SK-N-SH (cell line): ENCODE measurements at regions not wholly inside any gene's neighbourhood (a gene's known extent, or its start where the extent isn't known, plus 50 kb on each side); places are given as distances from the start of the nearest gene placed in this dataset.
A peak's percentile ranks its signal among the peaks of the same experiment; 100 is the strongest.

Experiments
- CTCF ChIA-PET: fragments of 300-600, 350-600 bp; formaldehyde crosslinking; extraction: SDS; loops from one replicate; lab custom pipeline; 2021; lab: Yijun Ruan, JAX
- POLR2A ChIA-PET: fragments of 350-600 bp; sonication (Branson Sonifier 250); formaldehyde crosslinking; extraction: SDS; loops from one replicate; lab custom pipeline; 2020; ENCODE audit warnings: antibody characterized with exemption, inconsistent platforms; lab: Yijun Ruan, JAX
- DNase-seq: peaks from one replicate; pipeline ENCODE4 v3.0.0; 2012
- H2AFZ ChIP-seq: fragments of 200-600 bp; sonication (generic); 2 replicates; pipeline ENCODE4 v1.8.1; 2016; ENCODE audit warnings: antibody characterized with exemption, mild to moderate bottlenecking, low read depth
- H3F3A ChIP-seq: fragments of 200-600 bp; sonication (generic); replicated peaks from 2 replicates; pipeline ENCODE3; 2016; ENCODE audit warnings: antibody characterized with exemption, mild to moderate bottlenecking; ENCODE audit not compliant: insufficient read depth
- H3K27ac ChIP-seq, 2 experiments: fragments of 200-500 bp in 1 of 2; fragments of 200-600 bp in 1 of 2; sonication (Bioruptor generic) in 1 of 2; sonication (generic), shearing (Covaris generic) in 1 of 2; 2 replicates each; pipeline versions ENCODE4 v1.5.1 to v1.6.1; 2014 to 2016; ENCODE audit warnings: low read depth in 2 of 2, inconsistent platforms in 1 of 2, low read length in 1 of 2, mild to moderate bottlenecking in 1 of 2, mixed read lengths in 1 of 2
- H3K27me3 ChIP-seq: fragments of 200-600 bp; sonication (generic), shearing (Covaris generic); 2 replicates; pipeline ENCODE4 v1.6.1; 2016; ENCODE audit warnings: mixed run types; ENCODE audit not compliant: insufficient read depth
- H3K36me3 ChIP-seq, 2 experiments: fragments of 200-500 bp in 1 of 2; fragments of 200-600 bp in 1 of 2; sonication (Bioruptor generic) in 1 of 2; sonication (generic) in 1 of 2; replicated peaks in 1 of 2; 2 replicates each; pipeline versions ENCODE3 to v1.5.1; 2014 to 2016; ENCODE audit warnings: low read length in 1 of 2, mild to moderate bottlenecking in 1 of 2; ENCODE audit not compliant: insufficient read depth in 2 of 2, control insufficient read depth in 1 of 2
- H3K4me1 ChIP-seq, 2 experiments: fragments of 200-500 bp in 1 of 2; fragments of 200-600 bp in 1 of 2; sonication (Bioruptor generic) in 1 of 2; sonication (generic), shearing (Covaris generic) in 1 of 2; 2 replicates each; pipeline versions ENCODE4 v1.5.1 to v1.6.1; 2014 to 2016; ENCODE audit warnings: low read depth in 1 of 2, low read length in 1 of 2, mixed run types in 1 of 2; ENCODE audit not compliant: insufficient read depth in 2 of 2, control insufficient read depth in 1 of 2
- H3K4me2 ChIP-seq: fragments of 200-600 bp; sonication (generic), shearing (Covaris generic); 2 replicates; pipeline ENCODE4 v1.6.1; 2017; ENCODE audit warnings: mixed run types
- H3K4me3 ChIP-seq, 2 experiments: fragments of 200-500 bp in 1 of 2; fragments of 200-600 bp in 1 of 2; sonication (Bioruptor generic) in 1 of 2; sonication (generic), shearing (Covaris generic) in 1 of 2; 2 replicates each; pipeline versions ENCODE4 v1.5.1 to v1.8.1; 2014 to 2016; ENCODE audit warnings: low read depth in 2 of 2, inconsistent platforms in 1 of 2, low read length in 1 of 2, mild to moderate bottlenecking in 1 of 2, mixed read lengths in 1 of 2, moderate library complexity in 1 of 2
- H3K79me2 ChIP-seq: fragments of 200-600 bp; sonication (generic); 2 replicates; pipeline ENCODE4 v1.8.1; 2017; ENCODE audit warnings: mild to moderate bottlenecking; ENCODE audit not compliant: insufficient read depth
- H3K9ac ChIP-seq: fragments of 200-600 bp; sonication (generic); 2 replicates; pipeline ENCODE4 v1.6.1; 2017; ENCODE audit warnings: mixed run types
- H3K9me2 ChIP-seq: fragments of 200-600 bp; sonication (generic); 2 replicates; pipeline ENCODE4 v1.6.1; 2017; ENCODE audit warnings: mixed run types
- H3K9me3 ChIP-seq: fragments of 200-600 bp; sonication (generic); 2 replicates; pipeline ENCODE4 v1.6.1; 2017; ENCODE audit warnings: mixed run types, mild to moderate bottlenecking, moderate library complexity
- H4K20me1 ChIP-seq: fragments of 200-600 bp; sonication (generic); 2 replicates; pipeline ENCODE4 v1.6.1; 2017; ENCODE audit warnings: mild to moderate bottlenecking, mixed run types; ENCODE audit not compliant: insufficient read depth
- CHD2 ChIP-seq: fragments of 150-350 bp; IDR thresholded peaks from 2 replicates; pipeline ENCODE4 v1.6.1; 2018; ENCODE audit warnings: low read length; ENCODE audit not compliant: partially characterized antibody
- ELF1 ChIP-seq: IDR thresholded peaks from 2 replicates; pipeline ENCODE4 v1.4.0; 2012
- EP300 ChIP-seq, 2 experiments: IDR thresholded peaks; 2 replicates each; pipeline versions ENCODE4 v1.4.0 to v1.6.1; 2012; ENCODE audit warnings: borderline replicate concordance in 1 of 2, low read depth in 1 of 2, low read length in 1 of 2
- EZH2phosphoT487 ChIP-seq: fragments of 200-600 bp; sonication (generic); IDR thresholded peaks from 2 replicates; pipeline ENCODE4 v1.6.1; 2017; ENCODE audit warnings: low read depth, mixed run types, mild to moderate bottlenecking, antibody characterized with exemption, moderate library complexity, borderline replicate concordance
- FOSL2 ChIP-seq: IDR thresholded peaks from 2 replicates; pipeline ENCODE4 v1.4.0; 2012; ENCODE audit warnings: low read depth, mild to moderate bottlenecking, moderate library complexity, borderline replicate concordance
- FOXM1 ChIP-seq: IDR thresholded peaks from 2 replicates; pipeline ENCODE4 v1.4.0; 2012; ENCODE audit warnings: low read depth, mild to moderate bottlenecking
- JUND ChIP-seq: IDR thresholded peaks from 2 replicates; pipeline ENCODE4 v1.4.0; 2012
- MEF2A ChIP-seq: IDR thresholded peaks from 2 replicates; pipeline ENCODE4 v1.4.0; 2012; ENCODE audit warnings: low read depth, borderline replicate concordance
- NFIC ChIP-seq: IDR thresholded peaks from 2 replicates; pipeline ENCODE4 v1.4.0; 2012; ENCODE audit warnings: borderline replicate concordance
- POLR2AphosphoS5 ChIP-seq: IDR thresholded peaks from 2 replicates; pipeline ENCODE4 v1.6.1; 2012; ENCODE audit warnings: low read depth, low read length
- RXRA ChIP-seq: IDR thresholded peaks from 2 replicates; pipeline ENCODE4 v1.4.0; 2012; ENCODE audit warnings: low read depth, mild to moderate bottlenecking, borderline replicate concordance
- SIN3A ChIP-seq: IDR thresholded peaks from 2 replicates; pipeline ENCODE4 v1.6.1; 2012; ENCODE audit warnings: low read depth, mild to moderate bottlenecking, low read length, moderate library complexity, borderline replicate concordance
- TAF1 ChIP-seq: IDR thresholded peaks from 2 replicates; pipeline ENCODE4 v1.6.1; 2012; ENCODE audit warnings: low read depth, mild to moderate bottlenecking, low read length, moderate library complexity, borderline replicate concordance
- TCF12 ChIP-seq: IDR thresholded peaks from 2 replicates; pipeline ENCODE4 v1.4.0; 2012
- YY1 ChIP-seq: IDR thresholded peaks from 2 replicates; pipeline ENCODE4 v1.4.0; 2012; ENCODE audit warnings: low read depth, mild to moderate bottlenecking
- WGBS: methylation state at CpG from one replicate; pipeline ENCODE4 v1.1.6; 2017; ENCODE audit warnings: low lambda C conversion rate; 5-methylcytosine and 5-hydroxymethylcytosine counted together
- TF ChIP-seq, protein P1 (sequence below): fragments of 150-350 bp; IDR thresholded peaks from 2 replicates; pipeline ENCODE4 v1.6.1; 2016; ENCODE audit warnings: mild to moderate bottlenecking, low read depth, low read length
- TF ChIP-seq, protein P2 (sequence below): IDR thresholded peaks from 2 replicates; pipeline ENCODE4 v1.6.1; 2012; ENCODE audit warnings: mild to moderate bottlenecking, low read depth, low read length, moderate library complexity
- TF ChIP-seq, protein P3 (sequence below): IDR thresholded peaks from 2 replicates; pipeline ENCODE4 v1.4.0; 2012; ENCODE audit warnings: low read depth
- TF ChIP-seq, protein P4 (sequence below): IDR thresholded peaks from 2 replicates; pipeline ENCODE4 v1.4.0; 2012; ENCODE audit warnings: low read depth, borderline replicate concordance
- TF ChIP-seq, protein P5 (sequence below): fragments of 200-600 bp; sonication (generic); IDR thresholded peaks from 2 replicates; pipeline ENCODE4 v1.6.1; 2017; ENCODE audit warnings: antibody characterized with exemption, mild to moderate bottlenecking, moderate library complexity
- TF ChIP-seq, protein P6 (sequence below): IDR thresholded peaks from 2 replicates; pipeline ENCODE4; 2012
- TF ChIP-seq, protein P7 (sequence below): fragments of 150-350 bp; IDR thresholded peaks from 2 replicates; pipeline ENCODE4 v1.6.1; 2017; ENCODE audit warnings: antibody characterized with exemption, low read length, low read depth, borderline replicate concordance

DNA sequence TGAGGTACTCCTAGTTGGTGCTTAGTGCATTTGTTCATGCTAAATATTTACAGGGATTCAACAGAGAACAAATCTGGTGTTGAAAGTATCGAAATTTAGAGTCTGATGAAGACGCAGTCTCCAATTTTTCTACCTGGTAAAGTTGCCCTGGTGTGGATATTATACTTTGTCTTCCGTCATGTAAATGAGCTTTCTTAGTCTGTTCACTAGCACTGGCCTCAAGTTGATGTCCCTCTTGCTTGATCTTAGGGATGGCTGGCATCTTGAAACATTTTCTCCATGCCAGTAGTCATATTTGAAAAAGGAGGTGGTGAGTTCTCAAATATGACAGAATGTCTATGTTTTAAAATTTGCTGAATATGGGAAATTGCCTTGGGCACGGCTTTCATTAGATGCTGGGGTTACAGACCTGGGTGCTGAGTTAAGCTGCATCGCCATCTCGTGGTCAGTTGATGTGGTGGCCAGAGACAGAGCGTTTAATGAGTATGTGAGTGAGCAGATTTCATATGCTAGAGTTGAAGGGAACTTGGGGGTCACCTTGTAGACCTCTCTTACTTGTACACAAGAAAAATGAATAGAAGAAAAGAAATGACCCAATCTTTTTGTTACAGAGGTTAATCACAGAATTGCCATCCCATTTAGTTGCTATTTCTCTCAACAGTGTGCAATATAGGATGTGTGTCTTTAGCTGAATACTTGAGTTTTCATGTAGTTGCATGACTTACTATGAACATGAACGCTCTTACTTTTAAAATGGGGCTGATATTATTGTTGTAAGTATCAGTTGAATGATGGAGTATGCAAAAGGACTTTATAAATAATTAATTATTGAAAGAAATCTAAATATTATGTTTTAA is 172.8 kb upstream of the DCN start:
- Histone ChIP-seq H3K4me2 (no peak overlapping the region), H3K36me3 (no peaks in the 10 kb centered on the region), H3K27me3 (no peaks in the 10 kb centered on the region), H3K27ac (no peak overlapping the region), H3K9ac (no peak overlapping the region), H3K79me2 (no peaks in the 10 kb centered on the region), H3K4me1 (no peaks in the 10 kb centered on the region), H3F3A (no peaks in the 10 kb centered on the region), H3K4me3 (no peak overlapping the region), H2AFZ (no peak overlapping the region), H3K9me3 (no peaks in the 10 kb centered on the region), H3K9me2 (no peaks in the 10 kb centered on the region), H4K20me1 (no peaks in the 10 kb centered on the region)
- CTCF ChIA-PET = interaction anchor here (0.6 to 4.6 kb wide), 51 partner anchors 11 to 1978 kb away, joined by 3 to 61 read pairs (median 4); partner anchors contain the start of genes DCN and LUM
- POLR2A ChIA-PET = no interaction called here
- 23% methylated on average over 8 of the region's 8 CpGs for WGBS
- peak; percentile 45 for DNase-seq
- TF ChIP-seq FOSL2 (no peak), YY1 (no peak), MEF2A (no peak), TAF1 (no peak), RXRA (no peak), SIN3A (no peak), TCF12 (no peak), ELF1 (no peak), NFIC (no peak), FOXM1 (no peak), POLR2AphosphoS5 (no peak), EZH2phosphoT487 (no peak), CHD2 (peak; percentile 21), JUND (no peak), EP300 (IDR thresholded peaks at IDR 0.05; ENCODE audit: borderline replicate concordance in 1 of 2, low read depth in 1 of 2, low read length in 1 of 2) (no peak)
- TF ChIP-seq, protein P1, sequence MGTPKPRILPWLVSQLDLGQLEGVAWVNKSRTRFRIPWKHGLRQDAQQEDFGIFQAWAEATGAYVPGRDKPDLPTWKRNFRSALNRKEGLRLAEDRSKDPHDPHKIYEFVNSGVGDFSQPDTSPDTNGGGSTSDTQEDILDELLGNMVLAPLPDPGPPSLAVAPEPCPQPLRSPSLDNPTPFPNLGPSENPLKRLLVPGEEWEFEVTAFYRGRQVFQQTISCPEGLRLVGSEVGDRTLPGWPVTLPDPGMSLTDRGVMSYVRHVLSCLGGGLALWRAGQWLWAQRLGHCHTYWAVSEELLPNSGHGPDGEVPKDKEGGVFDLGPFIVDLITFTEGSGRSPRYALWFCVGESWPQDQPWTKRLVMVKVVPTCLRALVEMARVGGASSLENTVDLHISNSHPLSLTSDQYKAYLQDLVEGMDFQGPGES = no peak
- TF ChIP-seq, protein P2, sequence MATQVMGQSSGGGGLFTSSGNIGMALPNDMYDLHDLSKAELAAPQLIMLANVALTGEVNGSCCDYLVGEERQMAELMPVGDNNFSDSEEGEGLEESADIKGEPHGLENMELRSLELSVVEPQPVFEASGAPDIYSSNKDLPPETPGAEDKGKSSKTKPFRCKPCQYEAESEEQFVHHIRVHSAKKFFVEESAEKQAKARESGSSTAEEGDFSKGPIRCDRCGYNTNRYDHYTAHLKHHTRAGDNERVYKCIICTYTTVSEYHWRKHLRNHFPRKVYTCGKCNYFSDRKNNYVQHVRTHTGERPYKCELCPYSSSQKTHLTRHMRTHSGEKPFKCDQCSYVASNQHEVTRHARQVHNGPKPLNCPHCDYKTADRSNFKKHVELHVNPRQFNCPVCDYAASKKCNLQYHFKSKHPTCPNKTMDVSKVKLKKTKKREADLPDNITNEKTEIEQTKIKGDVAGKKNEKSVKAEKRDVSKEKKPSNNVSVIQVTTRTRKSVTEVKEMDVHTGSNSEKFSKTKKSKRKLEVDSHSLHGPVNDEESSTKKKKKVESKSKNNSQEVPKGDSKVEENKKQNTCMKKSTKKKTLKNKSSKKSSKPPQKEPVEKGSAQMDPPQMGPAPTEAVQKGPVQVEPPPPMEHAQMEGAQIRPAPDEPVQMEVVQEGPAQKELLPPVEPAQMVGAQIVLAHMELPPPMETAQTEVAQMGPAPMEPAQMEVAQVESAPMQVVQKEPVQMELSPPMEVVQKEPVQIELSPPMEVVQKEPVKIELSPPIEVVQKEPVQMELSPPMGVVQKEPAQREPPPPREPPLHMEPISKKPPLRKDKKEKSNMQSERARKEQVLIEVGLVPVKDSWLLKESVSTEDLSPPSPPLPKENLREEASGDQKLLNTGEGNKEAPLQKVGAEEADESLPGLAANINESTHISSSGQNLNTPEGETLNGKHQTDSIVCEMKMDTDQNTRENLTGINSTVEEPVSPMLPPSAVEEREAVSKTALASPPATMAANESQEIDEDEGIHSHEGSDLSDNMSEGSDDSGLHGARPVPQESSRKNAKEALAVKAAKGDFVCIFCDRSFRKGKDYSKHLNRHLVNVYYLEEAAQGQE = no peak
- TF ChIP-seq, protein P3, sequence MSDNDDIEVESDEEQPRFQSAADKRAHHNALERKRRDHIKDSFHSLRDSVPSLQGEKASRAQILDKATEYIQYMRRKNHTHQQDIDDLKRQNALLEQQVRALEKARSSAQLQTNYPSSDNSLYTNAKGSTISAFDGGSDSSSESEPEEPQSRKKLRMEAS = no peak
- TF ChIP-seq, protein P4, sequence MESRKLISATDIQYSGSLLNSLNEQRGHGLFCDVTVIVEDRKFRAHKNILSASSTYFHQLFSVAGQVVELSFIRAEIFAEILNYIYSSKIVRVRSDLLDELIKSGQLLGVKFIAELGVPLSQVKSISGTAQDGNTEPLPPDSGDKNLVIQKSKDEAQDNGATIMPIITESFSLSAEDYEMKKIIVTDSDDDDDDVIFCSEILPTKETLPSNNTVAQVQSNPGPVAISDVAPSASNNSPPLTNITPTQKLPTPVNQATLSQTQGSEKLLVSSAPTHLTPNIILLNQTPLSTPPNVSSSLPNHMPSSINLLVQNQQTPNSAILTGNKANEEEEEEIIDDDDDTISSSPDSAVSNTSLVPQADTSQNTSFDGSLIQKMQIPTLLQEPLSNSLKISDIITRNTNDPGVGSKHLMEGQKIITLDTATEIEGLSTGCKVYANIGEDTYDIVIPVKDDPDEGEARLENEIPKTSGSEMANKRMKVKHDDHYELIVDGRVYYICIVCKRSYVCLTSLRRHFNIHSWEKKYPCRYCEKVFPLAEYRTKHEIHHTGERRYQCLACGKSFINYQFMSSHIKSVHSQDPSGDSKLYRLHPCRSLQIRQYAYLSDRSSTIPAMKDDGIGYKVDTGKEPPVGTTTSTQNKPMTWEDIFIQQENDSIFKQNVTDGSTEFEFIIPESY = no peak
- TF ChIP-seq, protein P5, sequence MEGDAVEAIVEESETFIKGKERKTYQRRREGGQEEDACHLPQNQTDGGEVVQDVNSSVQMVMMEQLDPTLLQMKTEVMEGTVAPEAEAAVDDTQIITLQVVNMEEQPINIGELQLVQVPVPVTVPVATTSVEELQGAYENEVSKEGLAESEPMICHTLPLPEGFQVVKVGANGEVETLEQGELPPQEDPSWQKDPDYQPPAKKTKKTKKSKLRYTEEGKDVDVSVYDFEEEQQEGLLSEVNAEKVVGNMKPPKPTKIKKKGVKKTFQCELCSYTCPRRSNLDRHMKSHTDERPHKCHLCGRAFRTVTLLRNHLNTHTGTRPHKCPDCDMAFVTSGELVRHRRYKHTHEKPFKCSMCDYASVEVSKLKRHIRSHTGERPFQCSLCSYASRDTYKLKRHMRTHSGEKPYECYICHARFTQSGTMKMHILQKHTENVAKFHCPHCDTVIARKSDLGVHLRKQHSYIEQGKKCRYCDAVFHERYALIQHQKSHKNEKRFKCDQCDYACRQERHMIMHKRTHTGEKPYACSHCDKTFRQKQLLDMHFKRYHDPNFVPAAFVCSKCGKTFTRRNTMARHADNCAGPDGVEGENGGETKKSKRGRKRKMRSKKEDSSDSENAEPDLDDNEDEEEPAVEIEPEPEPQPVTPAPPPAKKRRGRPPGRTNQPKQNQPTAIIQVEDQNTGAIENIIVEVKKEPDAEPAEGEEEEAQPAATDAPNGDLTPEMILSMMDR = peak; percentile 94
- TF ChIP-seq, protein P6, sequence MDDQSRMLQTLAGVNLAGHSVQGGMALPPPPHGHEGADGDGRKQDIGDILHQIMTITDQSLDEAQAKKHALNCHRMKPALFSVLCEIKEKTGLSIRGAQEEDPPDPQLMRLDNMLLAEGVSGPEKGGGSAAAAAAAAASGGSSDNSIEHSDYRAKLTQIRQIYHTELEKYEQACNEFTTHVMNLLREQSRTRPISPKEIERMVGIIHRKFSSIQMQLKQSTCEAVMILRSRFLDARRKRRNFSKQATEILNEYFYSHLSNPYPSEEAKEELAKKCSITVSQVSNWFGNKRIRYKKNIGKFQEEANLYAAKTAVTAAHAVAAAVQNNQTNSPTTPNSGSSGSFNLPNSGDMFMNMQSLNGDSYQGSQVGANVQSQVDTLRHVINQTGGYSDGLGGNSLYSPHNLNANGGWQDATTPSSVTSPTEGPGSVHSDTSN = no peak
- TF ChIP-seq, protein P7, sequence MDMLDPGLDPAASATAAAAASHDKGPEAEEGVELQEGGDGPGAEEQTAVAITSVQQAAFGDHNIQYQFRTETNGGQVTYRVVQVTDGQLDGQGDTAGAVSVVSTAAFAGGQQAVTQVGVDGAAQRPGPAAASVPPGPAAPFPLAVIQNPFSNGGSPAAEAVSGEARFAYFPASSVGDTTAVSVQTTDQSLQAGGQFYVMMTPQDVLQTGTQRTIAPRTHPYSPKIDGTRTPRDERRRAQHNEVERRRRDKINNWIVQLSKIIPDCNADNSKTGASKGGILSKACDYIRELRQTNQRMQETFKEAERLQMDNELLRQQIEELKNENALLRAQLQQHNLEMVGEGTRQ = no peak
